CD14-positive monocyte (primary cell): ENCODE measurements at regions not wholly inside any gene's neighbourhood (a gene's known extent, or its start where the extent isn't known, plus 50 kb on each side); places are given as distances from the start of the nearest gene placed in this dataset.

ENCODE experiments used
- DNase-seq, 3 donors: peaks; one replicate each; pipeline ENCODE4 v3.0.0-alpha.2; 2011 to 2022
- H2AFZ ChIP-seq: 2 replicates; pipeline ENCODE4 v1.6.0; 2012; ENCODE audit warnings: mild to moderate bottlenecking, low read depth, low read length, inconsistent platforms; ENCODE audit not compliant: insufficient read depth, poor library complexity, severe bottlenecking
- H3K27ac ChIP-seq, 2 donors: 1 replicate in 1 of 2; 2 replicates in 1 of 2; pipeline ENCODE4 v1.5.1; 2012 to 2013; ENCODE audit warnings: low read length in 2 of 2, control low read depth in 1 of 2, inconsistent platforms in 1 of 2, low read depth in 1 of 2, mild to moderate bottlenecking in 1 of 2
- H3K27me3 ChIP-seq, 2 donors: one replicate each; pipeline versions ENCODE4 v1.6.0 to v1.6.1; 2011 to 2013; ENCODE audit warnings: low read length in 2 of 2; ENCODE audit not compliant: control insufficient read depth in 2 of 2, insufficient read depth in 2 of 2
- H3K36me3 ChIP-seq, 2 donors: replicated peaks in 1 of 2; 1 replicate in 1 of 2; 2 replicates in 1 of 2; pipeline versions ENCODE4 v1.5.1 to v1.6.1; 2012 to 2013; ENCODE audit warnings: low read length in 2 of 2, control low read depth in 1 of 2, inconsistent platforms in 1 of 2, mild to moderate bottlenecking in 1 of 2; ENCODE audit not compliant: insufficient read depth in 2 of 2, control insufficient read depth in 1 of 2
- H3K4me1 ChIP-seq, 2 donors: 1 replicate in 1 of 2; 2 replicates in 1 of 2; pipeline versions ENCODE4 v1.5.1 to v1.6.1; 2012 to 2013; ENCODE audit warnings: low read length in 2 of 2, control low read depth in 1 of 2, inconsistent platforms in 1 of 2, mild to moderate bottlenecking in 1 of 2, moderate library complexity in 1 of 2; ENCODE audit not compliant: insufficient read depth in 2 of 2, control insufficient read depth in 1 of 2
- H3K4me2 ChIP-seq: replicated peaks from 2 replicates; pipeline ENCODE3; 2012; ENCODE audit warnings: low read length, moderate library complexity, mild to moderate bottlenecking; ENCODE audit not compliant: poor library complexity, severe bottlenecking; ENCODE audit errors: extremely low read depth
- H3K4me3 ChIP-seq, 3 experiments: fragments of 200-600 bp in 1 of 3; sonication (generic) in 1 of 3; replicated peaks in 1 of 3; 1 replicate in 2 of 3; 2 replicates in 1 of 3; pipeline ENCODE4 v1.5.1; 2011 to 2013; ENCODE audit warnings: low read length in 3 of 3, mild to moderate bottlenecking in 3 of 3, control low read depth in 2 of 3, low read depth in 2 of 3, inconsistent platforms in 1 of 3, moderate library complexity in 1 of 3
- H3K79me2 ChIP-seq: 2 replicates; pipeline ENCODE4 v1.6.0; 2012; ENCODE audit warnings: mild to moderate bottlenecking, control low read depth, inconsistent platforms, low read length, moderate library complexity; ENCODE audit not compliant: insufficient read depth
- H3K9ac ChIP-seq: 2 replicates; pipeline ENCODE4 v1.6.0; 2017; ENCODE audit warnings: low read length, mild to moderate bottlenecking; ENCODE audit not compliant: insufficient read depth, poor library complexity, severe bottlenecking
- H3K9me3 ChIP-seq, 2 donors: replicated peaks in 1 of 2; 1 replicate in 1 of 2; 2 replicates in 1 of 2; pipeline versions ENCODE4 v1.5.1 to v1.6.1; 2012 to 2013; ENCODE audit warnings: low read length in 2 of 2, control low read depth in 1 of 2; ENCODE audit not compliant: control insufficient read depth in 1 of 2, insufficient read depth in 1 of 2
- H4K20me1 ChIP-seq: 2 replicates; pipeline ENCODE4 v1.6.0; 2012; ENCODE audit warnings: mild to moderate bottlenecking, low read length, control low read depth, moderate library complexity; ENCODE audit not compliant: insufficient read depth
- H3K27ac Mint-ChIP-seq, 7 donors: one replicate each; pipeline ENCODE4 v1.8.0; 2020; ENCODE audit warnings: mild to moderate bottlenecking in 7 of 7, mixed read lengths in 7 of 7, moderate library complexity in 6 of 7, inconsistent platforms in 2 of 7
- H3K27me3 Mint-ChIP-seq, 3 donors: one replicate each; pipeline ENCODE4 v1.8.0; 2021 to 2022; ENCODE audit warnings: low read depth in 3 of 3, mild to moderate bottlenecking in 3 of 3, mixed read lengths in 3 of 3, moderate library complexity in 3 of 3, inconsistent platforms in 1 of 3
- H3K36me3 Mint-ChIP-seq, 2 donors: one replicate each; pipeline ENCODE4 v1.8.0; 2020; ENCODE audit warnings: mixed read lengths in 2 of 2, inconsistent platforms in 1 of 2, mild to moderate bottlenecking in 1 of 2
- H3K4me1 Mint-ChIP-seq: one replicate; pipeline ENCODE4 v1.8.0; 2020; ENCODE audit warnings: mild to moderate bottlenecking, mixed read lengths
- H3K4me3 Mint-ChIP-seq, 2 donors: one replicate each; pipeline ENCODE4 v1.8.0; 2020; ENCODE audit warnings: mild to moderate bottlenecking in 2 of 2, mixed read lengths in 2 of 2, moderate library complexity in 1 of 2
- H3K9me3 Mint-ChIP-seq, 7 donors: one replicate each; pipeline ENCODE4 v1.8.0; 2020 to 2022; ENCODE audit warnings: mixed read lengths in 7 of 7, mild to moderate bottlenecking in 6 of 7, moderate library complexity in 6 of 7, inconsistent platforms in 2 of 7
- WGBS: methylation state at CpG from one replicate; pipeline ENCODE4 v1.1.5; 2013; ENCODE audit warnings: missing lambda C conversion rate; ENCODE audit not compliant: insufficient coverage; 5-methylcytosine and 5-hydroxymethylcytosine counted together
- intact Hi-C, 2 donors: fragments of 100-400 bp; cut with micrococcal nuclease; formaldehyde crosslinking; loops; one replicate each; pipeline versions ENCODE4 v1.15.0 to v1.15.1; 2023
- TF ChIP-seq, protein P1 (sequence below): fragments of 200-600 bp; IDR thresholded peaks from one replicate; pipeline ENCODE4 v1.8.0; 2022; ENCODE audit warnings: antibody characterized with exemption, mild to moderate bottlenecking

- no peak overlapping the region for H3K27ac ChIP-seq
- Mint-ChIP-seq H3K27me3 (peaks cover 0 to 1% (median 0%) of the 10 kb centered on the region in 3 donors), H3K4me3 (no peak overlapping the region), H3K36me3 (peaks cover 0 to 2% of the 10 kb centered on the region in 2 donors), H3K4me1 (peaks cover 57% of the 10 kb centered on the region), H3K27ac (no peak overlapping the region), H3K9me3 (peaks cover 0 to 3% (median 0%) of the 10 kb centered on the region in 7 donors)
- H2AFZ ChIP-seq, result no peak overlapping the region
- intact Hi-C loops, result loop anchor here in 1 of 2 donors (5.0 kb wide), 1 partner anchor 38 kb away; no protein-coding TSS in a partner anchor
- H3K27me3 ChIP-seq, result no peaks in the 10 kb centered on the region
- H3K4me3 ChIP-seq, result no peak overlapping the region
- TF ChIP-seq, protein P1, sequence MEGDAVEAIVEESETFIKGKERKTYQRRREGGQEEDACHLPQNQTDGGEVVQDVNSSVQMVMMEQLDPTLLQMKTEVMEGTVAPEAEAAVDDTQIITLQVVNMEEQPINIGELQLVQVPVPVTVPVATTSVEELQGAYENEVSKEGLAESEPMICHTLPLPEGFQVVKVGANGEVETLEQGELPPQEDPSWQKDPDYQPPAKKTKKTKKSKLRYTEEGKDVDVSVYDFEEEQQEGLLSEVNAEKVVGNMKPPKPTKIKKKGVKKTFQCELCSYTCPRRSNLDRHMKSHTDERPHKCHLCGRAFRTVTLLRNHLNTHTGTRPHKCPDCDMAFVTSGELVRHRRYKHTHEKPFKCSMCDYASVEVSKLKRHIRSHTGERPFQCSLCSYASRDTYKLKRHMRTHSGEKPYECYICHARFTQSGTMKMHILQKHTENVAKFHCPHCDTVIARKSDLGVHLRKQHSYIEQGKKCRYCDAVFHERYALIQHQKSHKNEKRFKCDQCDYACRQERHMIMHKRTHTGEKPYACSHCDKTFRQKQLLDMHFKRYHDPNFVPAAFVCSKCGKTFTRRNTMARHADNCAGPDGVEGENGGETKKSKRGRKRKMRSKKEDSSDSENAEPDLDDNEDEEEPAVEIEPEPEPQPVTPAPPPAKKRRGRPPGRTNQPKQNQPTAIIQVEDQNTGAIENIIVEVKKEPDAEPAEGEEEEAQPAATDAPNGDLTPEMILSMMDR, result no peak
- H3K79me2 ChIP-seq, result no peaks in the 10 kb centered on the region
- no peaks in the 10 kb centered on the region for H3K36me3 ChIP-seq
- H3K9me3 ChIP-seq, result no peaks in the 10 kb centered on the region
- no peaks in the 10 kb centered on the region for H4K20me1 ChIP-seq
- peaks cover 49 to 58% of the 10 kb centered on the region in 2 donors for H3K4me1 ChIP-seq
- WGBS, result 100% methylated on average over 1 of the region's 3 CpGs
- DNase-seq, result no peak
- no peak overlapping the region for H3K9ac ChIP-seq
- H3K4me2 ChIP-seq, result no peak overlapping the region
These were observed 58.6 kb upstream of the CAMK2D start for GRCh38 chr4:113820108-113820507.

GRCh38 chr4:113815826-113816225 is 54.3 kb upstream of the CAMK2D start:
- peak; percentile 74 to 93 (median 90) for DNase-seq
- H3K79me2 ChIP-seq, result no peaks in the 10 kb centered on the region
- Mint-ChIP-seq H3K9me3 (peaks cover 0 to 3% (median 0%) of the 10 kb centered on the region in 7 donors), H3K4me1 (peaks cover 43% of the 10 kb centered on the region), H3K36me3 (peaks cover 0 to 2% of the 10 kb centered on the region in 2 donors), H3K27ac (peak overlapping the region; percentile 75 to 99 (median 95)), H3K4me3 (peak overlapping the region; percentile 0 to 61), H3K27me3 (peaks cover 0 to 1% (median 0%) of the 10 kb centered on the region in 3 donors)
- TF ChIP-seq, protein P1, result no peak
- intact Hi-C loops, result loop anchor here in 1 of 2 donors (2.0 to 10.0 kb wide), 2 partner anchors 33 to 51 kb away; partner anchors contain the start of gene CAMK2D
- H3K27me3 ChIP-seq, result no peaks in the 10 kb centered on the region
- H3K27ac ChIP-seq, result peak overlapping the region; percentile 56 to 77
- H3K4me2 ChIP-seq, result peak overlapping the region; percentile 38
- peaks cover 47 to 54% of the 10 kb centered on the region in 2 donors for H3K4me1 ChIP-seq
- no peak overlapping the region for H3K9ac ChIP-seq
- WGBS, result no CpG with 5 or more reads among the region's 2 CpGs
- H4K20me1 ChIP-seq, result no peaks in the 10 kb centered on the region
- no peaks in the 10 kb centered on the region for H3K9me3 ChIP-seq
- H3K36me3 ChIP-seq, result no peaks in the 10 kb centered on the region
- peak overlapping the region in 1 of 3 experiments; percentile 32 for H3K4me3 ChIP-seq
- no peak overlapping the region for H2AFZ ChIP-seq
